AG04450 (cell line): ENCODE measurements at regions not wholly inside any gene's neighbourhood (a gene's known extent, or its start where the extent isn't known, plus 50 kb on each side); places are given as distances from the start of the nearest gene placed in this dataset.

Experiments used
- CTCF ChIA-PET: fragments of 300-600, 350-600 bp; formaldehyde crosslinking; extraction: SDS; loops from one replicate; lab custom pipeline; 2022; ENCODE audit warnings: antibody characterized with exemption, inconsistent platforms; lab: Charles Lee
- POLR2A ChIA-PET: fragments of 350-600 bp; formaldehyde crosslinking; extraction: SDS; loops from one replicate; lab custom pipeline; 2021; ENCODE audit warnings: antibody characterized with exemption, inconsistent platforms; lab: Yijun Ruan, JAX
- DNase-seq: peaks from one replicate; pipeline ENCODE4 v3.0.0-alpha.2; 2011; ENCODE audit warnings: low read depth, low spot score
- H3K27ac ChIP-seq: one replicate; pipeline ENCODE4 v1.5.1; 2012; ENCODE audit warnings: low read depth, low read length, control low read depth
- H3K27me3 ChIP-seq: one replicate; pipeline ENCODE4 v1.6.0; 2012; ENCODE audit warnings: low read length; ENCODE audit not compliant: control insufficient read depth, insufficient read depth
- H3K4me3 ChIP-seq: 2 replicates; pipeline ENCODE4 v1.5.1; 2011; ENCODE audit warnings: mild to moderate bottlenecking, low read depth, low read length, control low read depth
- H3K9me3 ChIP-seq: 2 replicates; pipeline ENCODE4 v1.5.1; 2012; ENCODE audit warnings: low read length; ENCODE audit not compliant: control insufficient read depth, insufficient read depth
- CTCF ChIP-seq: IDR thresholded peaks from 2 replicates; pipeline ENCODE4 v1.5.1; 2011; ENCODE audit warnings: low read depth, low read length, control low read depth, inconsistent platforms

DNA sequence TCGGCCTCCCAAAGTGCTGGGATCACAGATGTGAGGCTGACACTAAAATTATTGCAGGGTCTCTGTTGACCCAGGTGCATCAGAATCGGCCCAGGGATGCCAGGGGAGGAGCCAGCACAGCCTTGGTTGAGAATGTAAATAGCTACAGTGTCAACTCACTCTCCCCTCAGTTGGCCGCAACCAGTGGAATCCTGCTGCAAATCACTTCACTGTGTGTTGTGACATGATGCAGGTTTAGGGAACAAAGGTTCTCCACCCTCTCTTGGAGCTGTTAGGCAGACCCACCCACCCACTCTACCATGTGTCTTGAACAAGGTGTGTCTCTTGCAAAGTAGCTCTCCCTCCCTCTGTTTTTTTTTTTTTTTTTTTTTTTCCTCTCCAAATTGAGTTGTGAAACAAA is 60.5 kb upstream of the SOD1 start:
- no peak for DNase-seq
- Histone ChIP-seq H3K4me3 (no peak overlapping the region), H3K9me3 (no peaks in the 10 kb centered on the region), H3K27me3 (no peaks in the 10 kb centered on the region), H3K27ac (no peak overlapping the region)
- ChIA-PET CTCF (interaction anchor here (0.6 kb wide), 1 partner anchor 21 kb away, joined by 3 read pairs; no protein-coding TSS in a partner anchor), POLR2A (no interaction called here)
- no peak for TF ChIP-seq CTCF

DNA sequence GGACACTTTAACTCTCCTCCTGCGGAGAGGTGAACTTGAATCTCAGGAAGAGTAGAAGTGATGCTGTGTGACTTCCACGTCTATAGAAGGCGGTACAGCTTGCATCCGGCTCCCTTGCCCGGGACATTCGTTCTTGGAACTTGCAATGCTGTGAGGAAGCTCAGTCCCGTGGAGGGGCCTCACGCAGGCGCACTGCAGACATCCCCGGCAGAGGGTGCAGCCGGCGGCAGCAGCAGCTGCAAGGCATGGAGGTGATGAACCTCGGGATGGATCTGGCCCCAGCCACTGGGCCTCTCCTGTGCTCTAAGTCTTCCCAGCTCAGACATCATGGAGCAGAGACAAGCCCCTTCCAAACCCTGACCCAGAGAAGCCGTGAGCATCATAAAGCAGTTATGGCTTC is 61.8 kb upstream of the SOD1 start:
- Histone ChIP-seq H3K27ac (no peak overlapping the region), H3K4me3 (no peak overlapping the region), H3K27me3 (no peaks in the 10 kb centered on the region), H3K9me3 (no peaks in the 10 kb centered on the region)
- ChIA-PET CTCF (interaction anchor here (1.5 to 1.7 kb wide), 2 partner anchors 17 to 399 kb away, joined by 3 to 5 read pairs; no protein-coding TSS in a partner anchor), POLR2A (no interaction called here)
- no peak for DNase-seq
- no peak for TF ChIP-seq CTCF

GRCh38 chr21:31596055-31596454 is 63.4 kb upstream of the SOD1 start:
- ChIA-PET POLR2A (no interaction called here), CTCF (no interaction called here)
- no peak for DNase-seq
- Histone ChIP-seq H3K9me3 (no peaks in the 10 kb centered on the region), H3K27me3 (no peaks in the 10 kb centered on the region), H3K4me3 (no peak overlapping the region), H3K27ac (no peak overlapping the region)
- TF ChIP-seq CTCF: no peak

DNA sequence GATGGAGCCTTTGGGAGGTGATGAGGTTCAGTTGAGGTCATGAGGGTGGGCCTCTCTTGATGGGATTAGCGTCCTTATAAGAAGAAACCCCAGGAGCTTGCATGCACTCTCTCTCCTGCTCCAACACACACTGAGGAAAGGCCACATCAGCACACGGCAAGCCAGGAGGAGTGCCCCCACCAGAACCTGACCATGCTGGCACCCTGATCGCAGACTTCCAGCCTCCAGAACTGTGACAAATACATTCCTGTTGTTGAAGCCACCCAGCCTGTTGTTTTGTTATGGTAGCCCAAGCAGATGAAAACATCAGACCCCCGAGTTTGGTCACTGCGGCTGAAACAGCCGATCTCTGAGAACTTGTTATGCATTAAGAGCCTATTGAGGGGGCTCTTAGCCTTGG is 64.8 kb upstream of the SOD1 start:
- H3K27me3 ChIP-seq: no peaks in the 10 kb centered on the region
- CTCF ChIA-PET: interaction anchor here (1.2 kb wide), 1 partner anchor 14 kb away, joined by 4 read pairs; no protein-coding TSS in a partner anchor
- H3K9me3 ChIP-seq: no peaks in the 10 kb centered on the region
- no peak overlapping the region for H3K27ac ChIP-seq
- no peak for DNase-seq
- POLR2A ChIA-PET: no interaction called here
- no peak for TF ChIP-seq CTCF
- H3K4me3 ChIP-seq: no peak overlapping the region

- POLR2A ChIA-PET: no interaction called here
- no peak overlapping the region for H3K27ac ChIP-seq
- no peak for TF ChIP-seq CTCF
- H3K9me3 ChIP-seq: no peaks in the 10 kb centered on the region
- CTCF ChIA-PET: interaction anchor here (1.2 kb wide), 1 partner anchor 14 kb away, joined by 4 read pairs; no protein-coding TSS in a partner anchor
- no peak for DNase-seq
- no peak overlapping the region for H3K4me3 ChIP-seq
- H3K27me3 ChIP-seq: no peaks in the 10 kb centered on the region
Observed at GRCh38 chr21:31594279-31594678, 65.2 kb upstream of the SOD1 start.
